ENCODE measurements at regions not wholly inside any gene's neighbourhood (a gene's known extent, or its start where the extent isn't known, plus 50 kb on each side); places are given as distances from the start of the nearest gene placed in this dataset.

DNA sequence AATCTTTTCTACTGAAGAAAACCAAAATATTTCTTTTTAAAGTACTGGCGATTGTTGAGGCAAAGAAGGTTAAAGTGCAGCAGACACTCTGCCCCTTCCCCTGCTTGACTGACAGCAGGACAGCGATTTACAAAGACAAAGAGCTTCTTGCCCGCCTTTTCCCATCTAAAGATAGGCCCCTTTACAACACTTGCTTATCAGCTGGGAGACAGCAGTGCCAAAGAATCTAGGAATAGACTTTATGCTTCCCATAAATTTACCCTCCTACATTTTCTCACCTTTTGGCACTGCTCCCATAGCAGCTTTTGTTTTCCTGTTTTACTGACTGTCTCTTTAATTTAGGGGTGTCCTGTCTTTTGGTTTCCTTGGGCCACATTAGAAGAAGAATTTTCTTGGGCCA lies 824.1 kb downstream of the CCSER2 start:
- TF ChIP-seq EZH2 (IDR thresholded peaks at IDR 0.05; ENCODE audit: insufficient read depth, low read length) (no peak), CTCF (IDR thresholded peaks at IDR 0.05; ENCODE audit: insufficient read depth, low read depth, low read length) (no peak)
